22Rv1 (cell line): ENCODE measurements at regions not wholly inside any gene's neighbourhood (a gene's known extent, or its start where the extent isn't known, plus 50 kb on each side); places are given as distances from the start of the nearest gene placed in this dataset.

Experiments used
- H3K27ac ChIP-seq: fragments of 450-650 bp; 2 replicates; pipeline ENCODE4 v1.5.1; 2017
- CTCF ChIP-seq: fragments of 450-650 bp; IDR thresholded peaks from 2 replicates; pipeline ENCODE4 v1.5.1; 2017; ENCODE audit warnings: mild to moderate bottlenecking
- ZFX ChIP-seq: fragments of 450-650 bp; IDR thresholded peaks from 2 replicates; pipeline ENCODE4 v1.6.1; 2017; ENCODE audit warnings: antibody characterized with exemption, borderline replicate concordance

GRCh38 chr1:177848577-177848976, 121.3 kb downstream of the SEC16B start:
- TF ChIP-seq CTCF = no peak
- TF ChIP-seq ZFX = no peak
- no peak overlapping the region for H3K27ac ChIP-seq

GRCh38 chr1:177847843-177848242, 122.0 kb downstream of the SEC16B start:
- no peak overlapping the region for H3K27ac ChIP-seq
- no peak for TF ChIP-seq ZFX
- TF ChIP-seq CTCF = no peak

- H3K27ac ChIP-seq = no peak overlapping the region
- TF ChIP-seq ZFX = no peak
- TF ChIP-seq CTCF = no peak
Measured at GRCh38 chr1:177838907-177839485, 130.9 kb downstream of the SEC16B start.

- no peak for TF ChIP-seq CTCF
- TF ChIP-seq ZFX = no peak
- no peak overlapping the region for H3K27ac ChIP-seq
Measured at GRCh38 chr1:177833631-177834030, 136.2 kb downstream of the SEC16B start.

- no peak overlapping the region for H3K27ac ChIP-seq
- TF ChIP-seq CTCF (no peak), ZFX (no peak)
Measured at GRCh38 chr1:177830531-177831135, 139.2 kb downstream of the SEC16B start.

- no peak overlapping the region for H3K27ac ChIP-seq
- TF ChIP-seq CTCF = no peak
- no peak for TF ChIP-seq ZFX
Measured at GRCh38 chr1:177825276-177825901, 144.5 kb downstream of the SEC16B start.

- TF ChIP-seq ZFX = no peak
- TF ChIP-seq CTCF = no peak
- no peak overlapping the region for H3K27ac ChIP-seq
Measured at GRCh38 chr1:177824508-177824982, 145.3 kb downstream of the SEC16B start.
